Posterior vena cava (tissue), 2 donors: ENCODE measurements at regions not wholly inside any gene's neighbourhood (a gene's known extent, or its start where the extent isn't known, plus 50 kb on each side); places are given as distances from the start of the nearest gene placed in this dataset.
A peak's percentile ranks its signal among the peaks of the same experiment; 100 is the strongest.
"Not testable (repeated sequence)": the region's sequence is repeated elsewhere in the genome, so short reads cannot be mapped to it uniquely, and the experiment has no call there.

ENCODE experiments used
- DNase-seq: peaks from one replicate; pipeline ENCODE4 v3.0.0-alpha.2; 2020; ENCODE audit warnings: low spot score
- intact Hi-C, 2 donors: fragments of 100-400 bp; cut with DNase I; formaldehyde crosslinking; loops; one replicate each; pipeline versions ENCODE4 v1.14.1 to v1.14.2; 2022 to 2023
- donor health status: DM: yes; HTN: yes; CAD: no.
- donor health status: DM: yes; HTN: yes; CAD: no.

DNA sequence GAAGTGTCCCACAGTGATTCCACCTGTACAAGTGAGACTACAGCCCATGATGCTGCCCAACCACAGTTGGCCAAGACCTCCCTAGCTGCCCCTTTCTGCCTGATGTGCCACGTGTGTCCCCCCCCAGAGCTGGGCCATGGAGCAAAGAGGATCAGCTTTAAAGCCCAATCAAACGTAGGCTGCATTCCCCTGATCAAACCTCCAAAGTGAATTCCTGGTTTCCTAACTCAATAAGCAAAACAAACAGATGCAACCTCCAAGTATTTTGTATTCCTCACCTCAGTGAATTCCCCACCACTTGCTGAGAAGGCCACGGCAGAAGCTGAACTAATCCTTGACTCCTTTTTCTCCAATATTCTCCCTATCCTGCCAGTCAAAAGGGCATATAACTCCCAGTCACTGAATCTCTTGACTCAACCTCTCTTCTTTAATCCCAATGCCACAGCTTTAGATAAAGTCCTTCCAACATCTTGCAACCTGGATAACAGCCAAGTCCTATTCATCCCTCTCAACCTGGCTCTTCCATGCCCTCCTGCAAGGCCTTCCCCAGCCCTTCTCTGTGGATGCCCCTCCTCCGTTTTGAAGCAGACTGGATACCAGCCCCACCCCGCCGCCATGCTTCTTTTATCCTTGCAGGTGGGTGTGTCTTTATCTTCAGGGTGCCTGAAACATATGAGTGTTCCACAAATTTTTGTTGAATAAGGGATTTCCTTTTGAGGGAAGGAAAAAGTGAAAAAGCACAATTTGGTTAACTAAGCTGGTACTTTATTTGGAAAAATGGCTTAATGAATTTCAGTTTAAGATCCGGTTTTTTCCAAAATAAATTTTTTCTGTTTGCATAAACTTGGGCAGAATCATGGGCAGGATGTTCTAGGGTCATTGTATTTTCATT lies 285.2 kb upstream of the MKLN1 start:
- DNase-seq = no peak
- intact Hi-C loops = loop anchor here in 1 of 2 donors (10.0 kb wide), 1 partner anchor 148 kb away; no protein-coding TSS in a partner anchor

DNA sequence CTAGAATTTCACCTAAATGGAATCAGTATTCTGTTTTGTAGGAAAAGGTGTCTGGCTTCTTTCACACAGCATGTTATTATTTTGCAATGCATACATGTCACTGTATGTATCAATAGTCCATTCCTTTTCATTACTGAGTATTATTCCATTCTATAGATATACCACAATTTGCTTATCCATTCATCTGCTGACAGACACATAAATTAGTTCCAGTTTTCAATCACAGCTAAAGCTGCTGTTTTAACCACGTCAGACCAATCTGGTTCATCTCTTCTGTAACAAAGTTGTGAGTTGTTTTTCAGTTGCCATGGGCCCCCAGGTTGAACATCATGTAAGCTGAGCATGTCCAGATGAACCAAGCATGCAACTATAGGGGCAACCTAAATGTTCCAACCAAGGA lies 282.1 kb upstream of the MKLN1 start:
- intact Hi-C loops = loop anchor here (5.0 to 10.0 kb wide), 2 partner anchors 148 to 151 kb away; no protein-coding TSS in a partner anchor
- DNase-seq = no peak

DNA sequence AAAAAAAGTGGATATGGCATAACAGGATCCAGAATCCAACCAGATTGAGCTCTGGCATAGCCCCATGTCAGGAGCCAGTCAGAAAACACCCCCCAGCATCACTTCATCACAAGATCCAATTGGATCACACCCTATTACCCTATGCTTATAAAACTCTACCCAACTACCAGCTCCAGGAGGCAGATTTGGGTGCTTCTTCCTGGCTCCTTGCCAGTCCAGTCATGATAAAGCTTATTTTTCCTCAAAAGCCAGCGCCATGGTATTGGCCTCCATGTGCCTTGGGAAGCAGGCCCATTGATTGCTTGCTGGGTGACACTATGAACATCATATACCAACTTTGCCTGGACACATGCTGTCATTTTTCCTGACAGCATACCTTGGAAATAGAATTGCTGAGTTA lies 281.4 kb upstream of the MKLN1 start:
- intact Hi-C loops = loop anchor here (5.0 to 10.0 kb wide), 2 partner anchors 149 to 151 kb away; no protein-coding TSS in a partner anchor
- no peak for DNase-seq

DNA sequence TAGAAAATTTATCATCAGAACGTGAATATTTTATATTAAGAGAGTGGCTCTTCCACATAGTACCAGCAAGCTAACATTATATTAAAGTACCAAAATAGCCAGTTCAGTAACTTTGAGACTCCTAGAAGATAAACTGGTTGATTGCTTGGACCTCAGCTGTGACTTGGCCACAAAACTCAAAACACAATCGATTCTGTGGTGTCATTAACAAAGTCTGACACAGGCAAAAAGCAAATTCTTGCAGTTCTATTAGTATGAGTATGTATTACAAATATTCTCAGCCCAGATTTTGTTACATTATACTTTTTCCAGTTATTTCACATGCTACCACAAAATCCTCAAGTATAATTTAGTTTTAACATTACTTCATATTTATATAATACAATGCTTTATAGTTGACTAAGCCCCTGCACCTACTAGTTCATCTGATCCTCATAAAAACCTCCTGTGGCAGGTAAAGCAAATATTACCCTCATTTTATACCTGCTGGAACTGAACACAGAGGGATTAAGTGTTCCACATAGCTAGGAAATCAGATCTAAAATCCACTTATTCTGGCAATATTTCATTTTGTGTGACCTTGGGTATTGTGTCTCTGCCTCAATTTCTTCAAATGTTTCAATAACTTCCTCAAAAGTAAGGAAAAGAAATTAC lies 279.9 kb upstream of the MKLN1 start:
- DNase-seq = no peak
- intact Hi-C loops = loop anchor here (5.0 to 10.0 kb wide), 2 partner anchors 150 to 153 kb away; no protein-coding TSS in a partner anchor

DNA sequence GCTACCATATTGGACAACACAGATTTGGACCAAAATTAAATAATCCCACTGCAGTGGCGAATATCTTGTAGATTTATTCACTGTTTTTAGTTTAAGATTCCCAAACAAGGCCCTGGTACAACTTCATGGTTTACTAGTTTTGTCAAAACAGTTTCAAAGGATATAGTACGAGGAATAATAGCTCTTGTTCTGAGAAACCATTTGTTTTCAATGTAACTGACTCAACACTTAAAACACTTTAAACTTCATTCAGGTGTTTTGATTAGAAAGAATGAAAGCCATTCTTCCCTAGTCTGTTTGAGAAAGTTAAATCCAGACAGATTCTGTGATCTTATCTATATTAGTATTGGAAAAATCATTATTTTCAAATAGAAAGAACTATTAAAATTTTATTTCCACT lies 276.4 kb upstream of the MKLN1 start:
- intact Hi-C loops = no loop called here
- no peak for DNase-seq

DNA sequence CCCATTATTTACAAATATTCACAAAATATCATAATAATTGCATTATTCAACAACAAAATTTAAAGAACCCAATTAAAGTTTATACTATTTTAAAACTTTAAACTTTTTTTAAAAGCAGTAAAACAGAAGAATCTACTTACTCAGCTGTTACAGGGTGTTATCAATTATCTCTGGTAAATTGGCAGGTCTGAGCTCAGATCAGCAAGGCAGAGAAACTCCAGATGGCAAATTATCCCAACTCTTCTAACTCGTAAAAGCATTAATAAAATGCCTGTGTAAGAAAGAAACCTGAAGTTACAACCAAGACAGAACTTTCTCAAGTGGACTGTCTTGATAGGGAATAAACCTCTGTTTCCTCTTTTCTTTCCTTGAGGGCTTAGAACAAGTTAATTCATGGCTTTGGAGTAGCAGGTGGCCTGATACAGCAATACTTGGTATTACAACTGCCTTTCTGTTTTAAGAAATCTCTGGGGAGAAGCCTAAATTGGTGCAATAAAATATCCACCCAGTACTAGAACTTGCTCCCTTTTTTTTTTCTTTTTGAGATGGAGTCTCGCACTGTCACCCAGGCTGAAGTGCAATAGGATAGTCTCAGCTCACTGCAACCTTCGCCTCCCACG lies 275.3 kb upstream of the MKLN1 start:
- DNase-seq = no peak
- intact Hi-C loops = no loop called here

DNA sequence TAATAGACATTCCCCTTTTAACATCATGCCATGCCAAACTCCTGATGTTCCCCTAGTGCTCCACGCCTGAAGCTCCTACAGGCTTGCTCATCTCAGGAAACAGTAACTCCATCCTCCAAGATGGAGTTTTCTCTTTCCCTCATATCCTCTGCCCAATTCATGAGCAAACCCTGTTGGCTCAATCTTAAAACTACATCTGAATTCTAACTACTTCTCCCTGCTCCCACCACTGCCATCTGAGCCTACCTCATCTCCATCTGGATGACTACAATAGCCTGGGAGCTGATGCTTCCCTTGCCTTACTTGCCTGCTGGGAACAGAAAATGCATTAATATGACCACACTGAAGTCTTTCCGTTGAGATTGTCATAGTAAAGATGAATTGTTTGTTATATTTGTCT lies 271.7 kb upstream of the MKLN1 start:
- DNase-seq = no peak
- intact Hi-C loops = no loop called here

DNA sequence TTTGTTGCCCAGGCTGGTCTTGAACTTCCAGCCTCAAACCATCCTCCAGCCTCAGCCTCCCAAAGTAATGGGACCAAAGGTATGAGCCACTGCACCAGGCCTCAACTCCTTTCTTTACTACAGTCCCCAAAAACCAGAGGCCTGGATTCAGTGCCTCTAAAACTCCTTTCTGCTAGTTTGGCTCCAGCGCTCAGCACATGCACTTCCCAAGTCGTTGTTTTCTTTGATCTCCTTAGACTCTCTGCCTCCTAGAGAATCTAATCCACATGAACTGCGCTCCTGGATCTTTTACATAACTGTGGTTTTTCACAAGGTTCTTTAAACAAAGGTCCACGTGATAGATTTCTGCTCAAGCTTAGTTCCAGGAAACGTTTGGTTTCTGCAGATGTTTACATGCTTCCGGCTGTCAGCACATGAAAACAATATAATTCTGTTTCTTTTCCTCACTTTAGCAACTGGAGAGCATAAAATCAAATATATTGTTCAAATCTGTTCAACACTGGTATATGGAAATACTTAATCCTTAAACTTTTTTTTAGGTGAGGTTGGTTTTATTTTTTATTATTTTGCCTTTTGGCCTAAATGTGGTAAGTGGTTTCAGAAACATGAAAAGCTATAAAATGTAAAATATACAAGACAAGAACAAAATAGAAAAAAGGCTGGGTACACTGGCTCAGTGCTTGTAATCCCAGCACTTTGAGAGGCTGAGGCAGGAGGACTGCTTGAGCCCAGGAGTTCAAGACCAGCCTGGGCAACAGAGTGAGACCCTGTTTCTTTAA lies 270.5 kb upstream of the MKLN1 start:
- no peak for DNase-seq
- intact Hi-C loops = no loop called here

DNA sequence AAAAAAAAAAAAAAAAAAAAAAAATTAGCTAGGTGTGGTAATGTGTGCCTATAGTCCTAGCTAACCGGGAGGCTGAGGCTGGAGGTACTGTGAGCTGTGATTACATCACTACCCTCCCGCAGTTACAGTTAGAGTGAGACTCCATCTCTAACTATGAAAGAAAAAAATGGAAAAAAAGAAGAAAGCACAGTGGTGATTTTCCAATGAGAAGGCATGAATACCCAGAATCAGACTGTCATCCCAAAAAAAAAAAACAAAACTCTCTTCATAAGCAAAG lies 269.9 kb upstream of the MKLN1 start:
- intact Hi-C loops = no loop called here
- DNase-seq = no peak

DNA sequence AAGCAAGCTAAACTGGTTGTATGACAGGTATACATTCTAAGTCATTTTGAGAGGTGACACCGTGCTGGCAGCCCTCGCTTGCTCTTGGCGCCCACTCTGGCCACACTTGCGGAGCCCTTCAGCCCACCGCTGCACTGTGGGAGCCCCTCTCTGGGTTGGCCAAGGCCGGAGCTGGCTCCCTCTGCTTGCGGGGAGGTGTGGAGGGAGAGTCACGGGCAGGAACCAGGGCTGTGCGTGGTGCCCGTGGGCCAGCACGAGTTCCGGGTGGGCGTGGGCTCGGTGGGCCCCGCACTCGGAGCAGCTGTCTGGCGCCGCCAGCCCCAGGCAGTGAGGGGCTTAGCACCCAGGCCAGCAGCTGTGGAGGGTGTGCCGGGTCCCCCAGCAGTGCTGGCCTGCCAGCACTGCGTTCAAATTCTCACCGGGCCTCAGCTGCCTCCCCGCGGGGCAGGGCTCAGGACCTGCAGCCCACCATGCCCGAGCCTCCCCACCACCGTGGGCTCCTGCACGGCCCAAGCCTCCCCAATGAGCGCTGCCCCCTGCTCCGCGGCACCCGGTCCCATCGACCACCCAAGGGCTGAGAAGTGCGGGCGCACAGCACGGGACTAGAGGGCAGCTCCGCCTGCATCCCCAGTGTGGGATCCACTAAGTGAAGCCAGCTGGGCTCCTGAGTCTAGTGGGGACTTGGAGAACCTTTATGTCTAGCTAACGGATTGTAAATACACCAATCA lies 269.0 kb upstream of the MKLN1 start:
- intact Hi-C loops, DNase-seq: not testable (repeated sequence)

DNA sequence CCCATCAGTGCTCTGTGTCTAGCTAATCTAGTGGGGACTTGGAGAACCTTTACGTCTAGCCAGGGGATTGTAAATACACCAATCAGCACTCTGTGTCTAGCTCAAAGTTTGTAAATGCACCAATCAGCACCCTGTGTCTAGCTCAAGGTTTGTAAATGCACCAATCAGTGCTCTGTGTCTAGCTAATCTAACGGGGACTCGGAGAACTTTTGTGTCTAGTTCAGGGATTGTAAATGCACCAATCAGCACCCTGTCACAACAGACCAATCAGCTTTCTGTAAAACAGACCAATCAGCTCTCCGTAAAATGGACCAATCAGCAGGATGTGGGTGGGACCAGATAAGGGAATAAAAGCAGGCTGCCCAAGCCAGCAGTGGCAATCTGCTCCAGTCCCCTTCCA lies 268.3 kb upstream of the MKLN1 start:
- intact Hi-C loops = not testable (repeated sequence)

DNA sequence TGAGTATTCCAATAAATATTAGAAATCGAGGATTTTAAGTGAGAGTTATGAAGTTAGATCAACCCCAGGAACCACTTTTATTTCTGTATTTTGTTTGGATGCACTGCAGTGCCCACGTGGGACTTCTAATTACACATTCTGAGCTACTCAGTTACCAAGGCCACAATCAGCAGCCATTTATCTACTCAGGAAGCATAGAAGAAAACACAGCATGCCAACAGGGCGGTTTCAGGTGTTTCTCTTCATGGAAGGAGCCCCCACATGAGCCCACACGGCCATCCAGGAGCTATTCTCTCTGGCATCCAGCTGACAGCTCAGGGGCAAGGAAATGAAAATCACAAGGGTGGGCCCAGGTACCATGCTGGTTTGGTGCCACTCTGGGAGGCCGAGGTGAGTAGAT lies 266.5 kb upstream of the MKLN1 start:
- intact Hi-C loops = no loop called here
- DNase-seq = no peak

More for the DNA sequence above, 268.3 kb upstream of the MKLN1 start:
- DNase-seq = not testable (repeated sequence)

DNA sequence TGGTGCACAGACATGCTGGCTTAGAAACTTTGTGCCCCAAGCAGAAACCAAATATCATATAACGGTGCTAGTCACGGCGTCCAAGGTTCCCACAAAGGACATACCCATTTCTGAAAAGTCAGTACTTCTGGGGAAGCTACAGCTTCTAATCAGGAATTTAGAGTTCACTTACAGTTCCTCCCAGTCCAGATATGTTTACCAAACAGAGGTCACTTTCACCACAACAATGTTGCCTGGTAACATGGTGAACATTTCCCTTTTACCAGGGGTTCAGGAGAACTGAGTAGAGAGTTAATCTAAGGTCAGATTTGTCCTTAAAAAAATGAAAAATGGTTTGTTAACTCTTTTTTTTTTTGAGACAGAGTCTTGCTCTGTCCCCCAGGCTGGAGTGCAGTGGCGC lies 265.9 kb upstream of the MKLN1 start:
- no peak for DNase-seq
- intact Hi-C loops = no loop called here

DNA sequence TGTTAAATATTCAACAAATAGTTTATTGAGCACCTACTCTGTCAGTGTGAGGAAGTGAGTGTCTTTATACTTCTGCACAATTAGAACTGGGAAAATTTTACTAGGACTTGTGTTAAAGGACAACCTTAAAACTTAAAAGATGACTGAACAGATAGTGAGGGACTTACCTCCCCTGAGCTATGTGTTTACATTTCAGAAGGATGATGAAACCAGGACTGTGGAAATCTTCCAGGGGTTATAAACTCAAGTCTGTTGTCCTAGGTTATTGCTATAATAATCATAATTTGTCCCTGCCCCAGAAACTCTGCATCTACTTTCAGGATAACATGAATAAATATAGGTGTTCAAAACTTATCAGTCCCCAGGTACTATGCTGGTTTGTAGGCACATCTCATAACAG lies 261.0 kb upstream of the MKLN1 start:
- intact Hi-C loops = no loop called here
- DNase-seq = no peak

DNA sequence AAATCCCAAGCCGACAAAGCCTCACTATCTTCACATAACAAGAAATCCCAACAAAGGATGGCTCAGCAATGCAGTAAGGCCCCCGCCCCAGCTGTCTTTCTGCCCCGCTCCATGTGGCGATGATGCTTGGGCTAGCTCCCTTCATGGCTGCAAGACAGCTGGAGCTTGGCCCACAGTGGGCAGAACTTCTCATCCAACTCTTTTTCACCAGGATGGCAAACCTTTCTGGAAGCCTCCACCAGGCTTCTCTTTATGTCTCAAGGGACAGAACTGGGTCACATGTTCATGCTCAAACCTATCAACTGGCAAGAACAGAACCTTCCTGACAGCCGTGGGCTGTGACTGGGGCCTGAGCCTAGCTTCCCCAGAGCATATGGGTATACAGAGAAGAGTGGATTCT lies 260.5 kb upstream of the MKLN1 start:
- intact Hi-C loops = no loop called here

DNA sequence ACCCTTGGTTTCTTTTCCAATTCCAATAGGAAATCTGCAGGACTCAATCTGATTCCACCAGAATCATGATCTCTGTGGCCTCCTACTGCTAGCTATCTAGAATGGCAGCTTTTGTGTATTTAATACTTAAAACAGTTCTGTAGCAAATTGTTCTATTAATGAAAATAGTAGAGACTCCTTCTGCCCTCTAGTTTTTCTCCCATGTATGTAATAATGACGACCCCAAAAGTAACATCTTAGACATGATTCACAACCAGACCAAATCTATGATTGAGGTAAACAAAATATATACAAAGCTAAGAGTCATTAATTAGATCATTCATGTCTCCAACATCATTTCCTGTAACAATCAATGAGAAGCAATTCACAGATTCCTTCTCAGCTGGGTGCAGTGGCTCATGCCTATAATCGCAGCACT lies 259.1 kb upstream of the MKLN1 start:
- DNase-seq = no peak
- intact Hi-C loops = no loop called here

More for the DNA sequence above, 260.5 kb upstream of the MKLN1 start:
- no peak for DNase-seq

DNA sequence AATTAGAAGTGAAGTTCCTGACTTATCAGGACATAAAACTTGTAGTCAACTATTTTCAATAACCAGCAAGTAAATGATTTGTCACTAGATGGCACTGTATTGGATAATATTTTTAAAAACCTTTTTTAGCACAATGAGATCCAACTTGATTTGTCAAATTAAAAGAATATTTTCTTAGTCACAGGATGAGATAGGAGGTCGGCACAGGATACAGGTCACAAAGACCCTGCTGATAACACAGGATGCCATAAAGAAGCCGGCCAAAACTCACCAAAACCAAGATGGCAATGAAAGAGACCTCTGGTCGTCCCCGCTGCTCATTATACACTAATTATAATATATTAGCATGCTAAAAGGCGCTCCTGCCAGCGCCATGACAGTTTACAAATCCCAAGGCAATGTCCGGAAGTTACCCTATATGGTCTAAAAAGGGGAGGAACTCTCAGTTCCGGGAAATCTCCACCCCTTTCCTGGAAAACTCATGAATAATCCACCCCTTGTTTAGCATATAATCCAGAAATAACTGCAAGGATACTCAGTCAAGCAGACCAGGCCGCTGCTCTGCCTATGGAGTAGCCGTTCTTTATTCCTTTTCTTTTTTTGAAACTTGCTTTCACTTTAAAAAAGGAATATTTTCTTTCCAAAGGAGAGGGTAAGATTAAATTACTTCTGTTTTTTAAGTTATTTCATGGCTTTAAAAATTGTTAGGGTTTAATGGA lies 255.7 kb upstream of the MKLN1 start:
- intact Hi-C loops = no loop called here

DNA sequence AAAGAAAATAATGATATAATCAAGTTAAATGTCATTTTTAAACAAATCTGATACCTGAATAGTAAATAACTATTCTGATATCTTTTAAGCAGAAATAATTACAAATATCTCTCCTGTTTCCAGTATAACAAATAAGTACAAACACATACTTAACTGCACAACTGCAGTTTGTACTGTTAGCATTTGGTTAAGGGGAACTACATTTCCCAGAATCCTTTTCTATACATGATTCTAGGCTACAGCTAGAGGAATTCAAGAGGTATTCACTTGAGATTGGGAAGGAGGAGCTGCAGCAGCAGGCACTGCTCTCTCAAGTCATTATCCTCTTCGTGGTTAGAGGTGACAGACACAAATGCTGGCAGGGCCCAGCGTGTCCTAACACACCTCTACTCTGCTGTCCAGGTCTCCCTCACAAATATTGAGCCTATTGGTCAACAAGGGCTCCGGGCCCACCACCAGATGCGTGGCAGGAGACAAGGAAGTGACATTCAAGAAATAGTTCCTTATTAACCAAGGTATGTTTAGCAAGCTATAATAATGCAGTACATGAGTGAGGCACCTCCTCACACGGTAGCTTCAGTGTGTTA lies 255.1 kb upstream of the MKLN1 start:
- DNase-seq = no peak
- intact Hi-C loops = no loop called here

More for the DNA sequence above, 255.7 kb upstream of the MKLN1 start:
- DNase-seq = peak; percentile 85
